ENCODE measurements at regions not wholly inside any gene's neighbourhood (a gene's known extent, or its start where the extent isn't known, plus 50 kb on each side); places are given as distances from the start of the nearest gene placed in this dataset.

- Histone ChIP-seq H3K27ac (ENCODE audit: low read depth in 1 of 2, low read length in 2 of 2) (no peak overlapping the region), H3K4me3 (ENCODE audit: low read depth in 1 of 3, low read length in 3 of 3) (no peak overlapping the region), H3K4me1 (ENCODE audit: control insufficient read depth in 4 of 4, insufficient read depth in 4 of 4, low read length in 3 of 4) (no peaks in the 10 kb centered on the region), H3K27me3 (ENCODE audit: control insufficient read depth in 4 of 4, insufficient read depth in 4 of 4, low read length in 3 of 4) (no peaks in the 10 kb centered on the region), H3K36me3 (ENCODE audit: control insufficient read depth in 4 of 4, insufficient read depth in 3 of 4, low read depth in 1 of 4, low read length in 3 of 4) (no peaks in the 10 kb centered on the region), H3K9me3 (ENCODE audit: control insufficient read depth in 4 of 4, low read length in 3 of 4) (no peaks in the 10 kb centered on the region), H3K9ac (ENCODE audit: low read depth in 1 of 2, low read length in 2 of 2) (no peak overlapping the region)
- DNase-seq (ENCODE audit: low spot score): no peak
- TF ChIP-seq RAD21 (IDR thresholded peaks at IDR 0.05) (no peak), NR2F2 (IDR thresholded peaks at IDR 0.05) (no peak), GABPA (IDR thresholded peaks at IDR 0.05 in 1 of 2, conservative IDR thresholded peaks at IDR 0.05 in 1 of 2) (no peak)
- 70% methylated on average over 4 of the region's 4 CpGs for WGBS
Observed at GRCh38 chr5:106818552-106818951, 852.2 kb downstream of the EFNA5 start.

DNA sequence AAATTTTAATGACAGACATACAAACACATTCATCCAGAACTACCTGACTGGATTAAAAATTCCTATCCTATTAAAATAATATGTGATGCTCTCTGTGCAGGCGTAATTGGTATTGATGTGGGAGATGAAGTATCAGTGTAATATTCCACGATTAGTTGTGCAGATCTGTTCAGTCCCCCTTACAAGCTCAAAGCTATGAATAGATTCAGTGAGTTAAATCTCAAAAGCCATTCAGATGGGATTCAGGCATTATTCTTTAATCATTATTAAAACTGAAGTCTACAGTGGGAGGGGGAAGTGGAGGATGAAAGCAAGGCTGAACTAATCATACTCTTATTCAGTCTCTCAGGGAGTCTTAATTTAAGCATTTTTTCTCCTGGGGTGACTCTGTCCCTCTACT, 855.8 kb downstream of the EFNA5 start:
- Histone ChIP-seq H3K27ac (ENCODE audit: low read depth in 1 of 2, low read length in 2 of 2) (no peak overlapping the region), H3K9ac (ENCODE audit: low read depth in 1 of 2, low read length in 2 of 2) (no peak overlapping the region), H3K27me3 (ENCODE audit: control insufficient read depth in 4 of 4, insufficient read depth in 4 of 4, low read length in 3 of 4) (no peaks in the 10 kb centered on the region), H3K4me3 (ENCODE audit: low read depth in 1 of 3, low read length in 3 of 3) (no peak overlapping the region), H3K4me1 (ENCODE audit: control insufficient read depth in 4 of 4, insufficient read depth in 4 of 4, low read length in 3 of 4) (no peaks in the 10 kb centered on the region), H3K36me3 (ENCODE audit: control insufficient read depth in 4 of 4, insufficient read depth in 3 of 4, low read depth in 1 of 4, low read length in 3 of 4) (no peaks in the 10 kb centered on the region), H3K9me3 (ENCODE audit: control insufficient read depth in 4 of 4, low read length in 3 of 4) (no peaks in the 10 kb centered on the region)
- DNase-seq (ENCODE audit: low spot score): no peak
- TF ChIP-seq, protein P1, sequence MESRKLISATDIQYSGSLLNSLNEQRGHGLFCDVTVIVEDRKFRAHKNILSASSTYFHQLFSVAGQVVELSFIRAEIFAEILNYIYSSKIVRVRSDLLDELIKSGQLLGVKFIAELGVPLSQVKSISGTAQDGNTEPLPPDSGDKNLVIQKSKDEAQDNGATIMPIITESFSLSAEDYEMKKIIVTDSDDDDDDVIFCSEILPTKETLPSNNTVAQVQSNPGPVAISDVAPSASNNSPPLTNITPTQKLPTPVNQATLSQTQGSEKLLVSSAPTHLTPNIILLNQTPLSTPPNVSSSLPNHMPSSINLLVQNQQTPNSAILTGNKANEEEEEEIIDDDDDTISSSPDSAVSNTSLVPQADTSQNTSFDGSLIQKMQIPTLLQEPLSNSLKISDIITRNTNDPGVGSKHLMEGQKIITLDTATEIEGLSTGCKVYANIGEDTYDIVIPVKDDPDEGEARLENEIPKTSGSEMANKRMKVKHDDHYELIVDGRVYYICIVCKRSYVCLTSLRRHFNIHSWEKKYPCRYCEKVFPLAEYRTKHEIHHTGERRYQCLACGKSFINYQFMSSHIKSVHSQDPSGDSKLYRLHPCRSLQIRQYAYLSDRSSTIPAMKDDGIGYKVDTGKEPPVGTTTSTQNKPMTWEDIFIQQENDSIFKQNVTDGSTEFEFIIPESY (IDR thresholded peaks at IDR 0.05): no peak
- TF ChIP-seq MAX (IDR thresholded peaks at IDR 0.05) (no peak), ATF3 (IDR thresholded peaks at IDR 0.05) (no peak), HNF4A (conservative IDR thresholded peaks at IDR 0.05) (no peak), YY1 (IDR thresholded peaks at IDR 0.05) (no peak), HNF4G (IDR thresholded peaks at IDR 0.05) (no peak), NR2F2 (IDR thresholded peaks at IDR 0.05) (no peak), RAD21 (IDR thresholded peaks at IDR 0.05) (no peak), RXRA (IDR thresholded peaks at IDR 0.05) (no peak)
- 65% methylated on average over 2 of the region's 2 CpGs for WGBS

DNA sequence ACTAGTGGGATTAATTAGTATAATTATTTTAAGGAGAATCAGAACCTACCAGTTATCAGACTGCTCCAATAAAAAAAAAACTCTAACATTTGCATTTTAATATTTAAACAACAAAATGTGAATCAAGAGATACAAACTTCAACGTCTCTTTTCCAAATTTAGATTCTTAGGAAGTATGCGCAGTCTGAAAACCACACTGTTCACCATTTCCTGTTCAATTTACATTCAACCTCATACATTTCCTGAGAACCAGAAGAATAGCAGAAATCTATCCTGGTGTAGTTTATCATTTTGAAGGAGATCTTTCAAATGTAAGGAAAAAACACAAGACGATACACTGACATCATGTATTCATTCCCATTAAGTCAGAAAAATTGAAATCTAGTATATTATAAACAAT, 869.2 kb downstream of the EFNA5 start:
- Histone ChIP-seq H3K9ac (ENCODE audit: low read depth in 1 of 2, low read length in 2 of 2) (no peak overlapping the region), H3K36me3 (ENCODE audit: control insufficient read depth in 4 of 4, insufficient read depth in 3 of 4, low read depth in 1 of 4, low read length in 3 of 4) (no peaks in the 10 kb centered on the region), H3K4me1 (ENCODE audit: control insufficient read depth in 4 of 4, insufficient read depth in 4 of 4, low read length in 3 of 4) (no peaks in the 10 kb centered on the region), H3K4me3 (ENCODE audit: low read depth in 1 of 3, low read length in 3 of 3) (no peak overlapping the region), H3K9me3 (ENCODE audit: control insufficient read depth in 4 of 4, low read length in 3 of 4) (no peaks in the 10 kb centered on the region), H3K27ac (ENCODE audit: low read depth in 1 of 2, low read length in 2 of 2) (no peak overlapping the region), H3K27me3 (ENCODE audit: control insufficient read depth in 4 of 4, insufficient read depth in 4 of 4, low read length in 3 of 4) (no peaks in the 10 kb centered on the region)
- no peak for DNase-seq (ENCODE audit: low spot score)
- WGBS: 60% methylated on average over 3 of the region's 3 CpGs
- TF ChIP-seq SP1 (IDR thresholded peaks at IDR 0.05) (no peak), FOXA1 (IDR thresholded peaks at IDR 0.05) (no peak), EGR1 (IDR thresholded peaks at IDR 0.05; ENCODE audit: low read depth in 2 of 2) (no peak), RAD21 (IDR thresholded peaks at IDR 0.05) (no peak), CTCF (IDR thresholded peaks at IDR 0.05; ENCODE audit: low read depth, low read length, missing input control) (no peak), HNF4A (conservative IDR thresholded peaks at IDR 0.05) (no peak), MAX (IDR thresholded peaks at IDR 0.05) (no peak), FOXA2 (IDR thresholded peaks at IDR 0.05) (no peak), HNF4G (IDR thresholded peaks at IDR 0.05) (no peak), GABPA (IDR thresholded peaks at IDR 0.05 in 1 of 2, conservative IDR thresholded peaks at IDR 0.05 in 1 of 2) (no peak), NR2F2 (IDR thresholded peaks at IDR 0.05) (no peak), ATF3 (IDR thresholded peaks at IDR 0.05) (no peak), RXRA (IDR thresholded peaks at IDR 0.05) (no peak), JUND (IDR thresholded peaks at IDR 0.05) (no peak), TAF1 (conservative IDR thresholded peaks at IDR 0.05) (no peak)
- TF ChIP-seq, protein P2, sequence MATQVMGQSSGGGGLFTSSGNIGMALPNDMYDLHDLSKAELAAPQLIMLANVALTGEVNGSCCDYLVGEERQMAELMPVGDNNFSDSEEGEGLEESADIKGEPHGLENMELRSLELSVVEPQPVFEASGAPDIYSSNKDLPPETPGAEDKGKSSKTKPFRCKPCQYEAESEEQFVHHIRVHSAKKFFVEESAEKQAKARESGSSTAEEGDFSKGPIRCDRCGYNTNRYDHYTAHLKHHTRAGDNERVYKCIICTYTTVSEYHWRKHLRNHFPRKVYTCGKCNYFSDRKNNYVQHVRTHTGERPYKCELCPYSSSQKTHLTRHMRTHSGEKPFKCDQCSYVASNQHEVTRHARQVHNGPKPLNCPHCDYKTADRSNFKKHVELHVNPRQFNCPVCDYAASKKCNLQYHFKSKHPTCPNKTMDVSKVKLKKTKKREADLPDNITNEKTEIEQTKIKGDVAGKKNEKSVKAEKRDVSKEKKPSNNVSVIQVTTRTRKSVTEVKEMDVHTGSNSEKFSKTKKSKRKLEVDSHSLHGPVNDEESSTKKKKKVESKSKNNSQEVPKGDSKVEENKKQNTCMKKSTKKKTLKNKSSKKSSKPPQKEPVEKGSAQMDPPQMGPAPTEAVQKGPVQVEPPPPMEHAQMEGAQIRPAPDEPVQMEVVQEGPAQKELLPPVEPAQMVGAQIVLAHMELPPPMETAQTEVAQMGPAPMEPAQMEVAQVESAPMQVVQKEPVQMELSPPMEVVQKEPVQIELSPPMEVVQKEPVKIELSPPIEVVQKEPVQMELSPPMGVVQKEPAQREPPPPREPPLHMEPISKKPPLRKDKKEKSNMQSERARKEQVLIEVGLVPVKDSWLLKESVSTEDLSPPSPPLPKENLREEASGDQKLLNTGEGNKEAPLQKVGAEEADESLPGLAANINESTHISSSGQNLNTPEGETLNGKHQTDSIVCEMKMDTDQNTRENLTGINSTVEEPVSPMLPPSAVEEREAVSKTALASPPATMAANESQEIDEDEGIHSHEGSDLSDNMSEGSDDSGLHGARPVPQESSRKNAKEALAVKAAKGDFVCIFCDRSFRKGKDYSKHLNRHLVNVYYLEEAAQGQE (IDR thresholded peaks at IDR 0.05): no peak

Measured in liver (tissue), 8 donors.